Endothelial cell (in vitro differentiated cells): ENCODE measurements at regions not wholly inside any gene's neighbourhood (a gene's known extent, or its start where the extent isn't known, plus 50 kb on each side); places are given as distances from the start of the nearest gene placed in this dataset.

ENCODE experiments used
- DNase-seq: peaks from one replicate; pipeline ENCODE4 v3.0.0; 2021; ENCODE audit warnings: low spot score
- H3K27ac Mint-ChIP-seq: one replicate; pipeline ENCODE4 v1.8.0; 2021; ENCODE audit warnings: mixed read lengths, inconsistent platforms; ENCODE audit not compliant: unreplicated experiment
- H3K27me3 Mint-ChIP-seq: one replicate; pipeline ENCODE4 v1.8.0; 2021; ENCODE audit warnings: mild to moderate bottlenecking, moderate library complexity, mixed read lengths, inconsistent platforms; ENCODE audit not compliant: unreplicated experiment
- H3K36me3 Mint-ChIP-seq: one replicate; pipeline ENCODE4 v1.8.0; 2021; ENCODE audit warnings: mild to moderate bottlenecking, low read depth, mixed read lengths, inconsistent platforms; ENCODE audit not compliant: unreplicated experiment
- H3K4me1 Mint-ChIP-seq: one replicate; pipeline ENCODE4 v1.8.0; 2021; ENCODE audit warnings: mild to moderate bottlenecking, mixed read lengths, inconsistent platforms; ENCODE audit not compliant: unreplicated experiment
- H3K4me3 Mint-ChIP-seq: one replicate; pipeline ENCODE4 v1.8.0; 2021; ENCODE audit warnings: mild to moderate bottlenecking, mixed read lengths, inconsistent platforms; ENCODE audit not compliant: unreplicated experiment
- H3K9me3 Mint-ChIP-seq: one replicate; pipeline ENCODE4 v1.8.0; 2021; ENCODE audit warnings: mixed read lengths, inconsistent platforms; ENCODE audit not compliant: unreplicated experiment
- TF ChIP-seq, protein P1 (sequence below): fragments of 200-600 bp; sonication (generic); IDR thresholded peaks from one replicate; pipeline ENCODE4 v1.5.0; 2021; ENCODE audit warnings: antibody characterized with exemption; ENCODE audit not compliant: unreplicated experiment

DNA sequence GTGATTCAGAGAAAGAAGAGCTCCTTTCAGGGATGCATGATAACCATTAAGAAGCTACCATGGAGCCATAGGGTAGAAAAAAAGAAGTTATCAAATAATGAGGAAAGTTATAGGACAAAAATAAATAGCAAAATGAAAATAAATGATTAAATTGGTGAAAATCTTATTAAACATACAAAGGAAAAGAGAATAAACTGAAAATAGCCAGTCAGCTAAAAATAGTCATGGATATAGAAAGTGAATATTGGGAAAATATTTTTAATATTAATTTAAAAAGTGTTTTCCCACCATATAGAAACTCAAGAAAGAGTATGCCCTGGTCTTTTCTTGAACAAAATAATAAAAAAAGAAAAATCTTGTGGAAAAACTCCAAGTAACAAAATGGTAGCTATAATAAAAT is 209.2 kb upstream of the CDH19 start:
- TF ChIP-seq, protein P1, sequence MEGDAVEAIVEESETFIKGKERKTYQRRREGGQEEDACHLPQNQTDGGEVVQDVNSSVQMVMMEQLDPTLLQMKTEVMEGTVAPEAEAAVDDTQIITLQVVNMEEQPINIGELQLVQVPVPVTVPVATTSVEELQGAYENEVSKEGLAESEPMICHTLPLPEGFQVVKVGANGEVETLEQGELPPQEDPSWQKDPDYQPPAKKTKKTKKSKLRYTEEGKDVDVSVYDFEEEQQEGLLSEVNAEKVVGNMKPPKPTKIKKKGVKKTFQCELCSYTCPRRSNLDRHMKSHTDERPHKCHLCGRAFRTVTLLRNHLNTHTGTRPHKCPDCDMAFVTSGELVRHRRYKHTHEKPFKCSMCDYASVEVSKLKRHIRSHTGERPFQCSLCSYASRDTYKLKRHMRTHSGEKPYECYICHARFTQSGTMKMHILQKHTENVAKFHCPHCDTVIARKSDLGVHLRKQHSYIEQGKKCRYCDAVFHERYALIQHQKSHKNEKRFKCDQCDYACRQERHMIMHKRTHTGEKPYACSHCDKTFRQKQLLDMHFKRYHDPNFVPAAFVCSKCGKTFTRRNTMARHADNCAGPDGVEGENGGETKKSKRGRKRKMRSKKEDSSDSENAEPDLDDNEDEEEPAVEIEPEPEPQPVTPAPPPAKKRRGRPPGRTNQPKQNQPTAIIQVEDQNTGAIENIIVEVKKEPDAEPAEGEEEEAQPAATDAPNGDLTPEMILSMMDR = no peak
- DNase-seq = no peak
- Mint-ChIP-seq H3K36me3 (no peaks in the 10 kb centered on the region), H3K4me3 (no peak overlapping the region), H3K4me1 (no peaks in the 10 kb centered on the region), H3K9me3 (no peaks in the 10 kb centered on the region), H3K27ac (no peak overlapping the region), H3K27me3 (no peaks in the 10 kb centered on the region)

GRCh38 chr18:66795051-66795450 is 191.2 kb upstream of the CDH19 start:
- no peaks in the 10 kb centered on the region for H3K36me3 Mint-ChIP-seq
- H3K27me3 Mint-ChIP-seq = no peaks in the 10 kb centered on the region
- TF ChIP-seq, protein P1 = no peak
- DNase-seq = no peak
- H3K4me1 Mint-ChIP-seq = no peaks in the 10 kb centered on the region
- no peak overlapping the region for H3K27ac Mint-ChIP-seq
- no peaks in the 10 kb centered on the region for H3K9me3 Mint-ChIP-seq
- H3K4me3 Mint-ChIP-seq = no peak overlapping the region

GRCh38 chr18:66792466-66792865 is 188.6 kb upstream of the CDH19 start:
- Mint-ChIP-seq H3K9me3 (no peaks in the 10 kb centered on the region), H3K36me3 (no peaks in the 10 kb centered on the region), H3K27ac (no peak overlapping the region), H3K4me3 (no peak overlapping the region), H3K27me3 (no peaks in the 10 kb centered on the region), H3K4me1 (no peaks in the 10 kb centered on the region)
- no peak for DNase-seq
- TF ChIP-seq, protein P1 = no peak

GRCh38 chr18:66780609-66781008 is 176.7 kb upstream of the CDH19 start:
- Mint-ChIP-seq H3K4me3 (no peak overlapping the region), H3K27ac (no peak overlapping the region), H3K36me3 (no peaks in the 10 kb centered on the region)

GRCh38 chr18:66778048-66778447 is 174.2 kb upstream of the CDH19 start:
- H3K27me3 Mint-ChIP-seq = no peaks in the 10 kb centered on the region
- TF ChIP-seq, protein P1 = no peak
- no peak overlapping the region for H3K27ac Mint-ChIP-seq
- H3K4me3 Mint-ChIP-seq = no peak overlapping the region
- H3K4me1 Mint-ChIP-seq = no peaks in the 10 kb centered on the region
- H3K9me3 Mint-ChIP-seq = no peaks in the 10 kb centered on the region
- DNase-seq = no peak
- H3K36me3 Mint-ChIP-seq = no peaks in the 10 kb centered on the region

More at GRCh38 chr18:66780609-66781008, 176.7 kb upstream of the CDH19 start:
- no peaks in the 10 kb centered on the region for H3K27me3 Mint-ChIP-seq
- TF ChIP-seq, protein P1 = no peak
- no peak for DNase-seq
- H3K9me3 Mint-ChIP-seq = no peaks in the 10 kb centered on the region
- H3K4me1 Mint-ChIP-seq = no peaks in the 10 kb centered on the region
